ENCODE measurements at regions not wholly inside any gene's neighbourhood (a gene's known extent, or its start where the extent isn't known, plus 50 kb on each side); places are given as distances from the start of the nearest gene placed in this dataset.

GRCh38 chr2:156704617-156705016, 268.4 kb downstream of the GPD2 start:
- Histone ChIP-seq H3K18ac (ENCODE audit: low read depth in 1 of 2, low read length in 2 of 2) (no peak overlapping the region), H3K79me1 (replicated peaks; ENCODE audit: low read length, poor library complexity, severe bottlenecking) (no peaks in the 10 kb centered on the region), H3K4me2 (ENCODE audit: low read length, poor library complexity, severe bottlenecking) (no peak overlapping the region), H3K4me1 (ENCODE audit: control insufficient read depth, insufficient read depth, low read depth, low read length) (no peaks in the 10 kb centered on the region), H3K4ac (ENCODE audit: low read depth in 1 of 2, low read length in 2 of 2) (no peak overlapping the region), H2BK12ac (ENCODE audit: low read length in 2 of 2) (no peak overlapping the region), H3K36me3 (ENCODE audit: control insufficient read depth in 1 of 2, insufficient read depth in 2 of 2, low read depth in 1 of 2, low read length in 2 of 2) (no peaks in the 10 kb centered on the region), H3K23ac (ENCODE audit: low read length in 2 of 2) (no peak overlapping the region), H3K27me3 (ENCODE audit: control insufficient read depth in 1 of 2, insufficient read depth in 1 of 2, low read length in 2 of 2) (peaks cover 0 to 3% of the 10 kb centered on the region in 2 experiments), H2BK5ac (ENCODE audit: low read depth, low read length, poor library complexity, severe bottlenecking) (no peak overlapping the region), H2BK120ac (ENCODE audit: low read depth, low read length) (no peak overlapping the region), H2AK5ac (ENCODE audit: low read length, severe bottlenecking) (no peak overlapping the region), H2BK15ac (ENCODE audit: low read depth, poor library complexity, severe bottlenecking) (no peak overlapping the region), H4K8ac (ENCODE audit: low read length) (no peak overlapping the region), H3K9me3 (ENCODE audit: control insufficient read depth, low read length) (no peaks in the 10 kb centered on the region), H3K27ac (ENCODE audit: low read length, poor library complexity, severe bottlenecking) (no peak overlapping the region), H4K91ac (ENCODE audit: low read length) (no peak overlapping the region), H3K4me3 (ENCODE audit: insufficient read depth in 1 of 2, low read depth in 1 of 2, low read length in 2 of 2) (no peak overlapping the region), H2AFZ (ENCODE audit: low read depth, low read length) (no peak overlapping the region), H3K9ac (ENCODE audit: low read length) (no peak overlapping the region), H3K14ac (ENCODE audit: low read length in 2 of 2) (no peak overlapping the region)
- 85% methylated on average over 3 of the region's 3 CpGs for WGBS
- no peak for DNase-seq

GRCh38 chr2:156706576-156706975, 270.4 kb downstream of the GPD2 start:
- H2AK5ac ChIP-seq (ENCODE audit: low read length, severe bottlenecking), result no peak overlapping the region
- no peaks in the 10 kb centered on the region for H3K4me1 ChIP-seq (ENCODE audit: control insufficient read depth, insufficient read depth, low read depth, low read length)
- H3K4me2 ChIP-seq (ENCODE audit: low read length, poor library complexity, severe bottlenecking), result no peak overlapping the region
- H2BK12ac ChIP-seq (ENCODE audit: low read length in 2 of 2), result no peak overlapping the region
- no peak overlapping the region for H2BK120ac ChIP-seq (ENCODE audit: low read depth, low read length)
- H3K4me3 ChIP-seq (ENCODE audit: insufficient read depth in 1 of 2, low read depth in 1 of 2, low read length in 2 of 2), result no peak overlapping the region
- H2BK15ac ChIP-seq (ENCODE audit: low read depth, poor library complexity, severe bottlenecking), result no peak overlapping the region
- H3K14ac ChIP-seq (ENCODE audit: low read length in 2 of 2), result no peak overlapping the region
- H3K36me3 ChIP-seq (ENCODE audit: control insufficient read depth in 1 of 2, insufficient read depth in 2 of 2, low read depth in 1 of 2, low read length in 2 of 2), result no peaks in the 10 kb centered on the region
- no peak overlapping the region for H3K18ac ChIP-seq (ENCODE audit: low read depth in 1 of 2, low read length in 2 of 2)
- DNase-seq, result no peak
- no peak overlapping the region for H3K9ac ChIP-seq (ENCODE audit: low read length)
- H3K79me1 ChIP-seq (replicated peaks; ENCODE audit: low read length, poor library complexity, severe bottlenecking), result no peaks in the 10 kb centered on the region
- H3K23ac ChIP-seq (ENCODE audit: low read length in 2 of 2), result no peak overlapping the region
- no peak overlapping the region for H3K27ac ChIP-seq (ENCODE audit: low read length, poor library complexity, severe bottlenecking)
- no peaks in the 10 kb centered on the region for H3K9me3 ChIP-seq (ENCODE audit: control insufficient read depth, low read length)
- peaks cover 0 to 3% of the 10 kb centered on the region in 2 experiments for H3K27me3 ChIP-seq (ENCODE audit: control insufficient read depth in 1 of 2, insufficient read depth in 1 of 2, low read length in 2 of 2)
- no peak overlapping the region for H2AFZ ChIP-seq (ENCODE audit: low read depth, low read length)
- H4K8ac ChIP-seq (ENCODE audit: low read length), result no peak overlapping the region
- 62% methylated on average over 1 of the region's 2 CpGs for WGBS
- no peak overlapping the region for H3K4ac ChIP-seq (ENCODE audit: low read depth in 1 of 2, low read length in 2 of 2)
- no peak overlapping the region for H2BK5ac ChIP-seq (ENCODE audit: low read depth, low read length, poor library complexity, severe bottlenecking)
- H4K91ac ChIP-seq (ENCODE audit: low read length), result no peak overlapping the region

GRCh38 chr2:156708051-156708450, 271.9 kb downstream of the GPD2 start:
- no peak overlapping the region for H3K4ac ChIP-seq (ENCODE audit: low read depth in 1 of 2, low read length in 2 of 2)
- H2BK5ac ChIP-seq (ENCODE audit: low read depth, low read length, poor library complexity, severe bottlenecking), result no peak overlapping the region
- no peak overlapping the region for H3K18ac ChIP-seq (ENCODE audit: low read depth in 1 of 2, low read length in 2 of 2)
- H3K23ac ChIP-seq (ENCODE audit: low read length in 2 of 2), result no peak overlapping the region
- H3K4me1 ChIP-seq (ENCODE audit: control insufficient read depth, insufficient read depth, low read depth, low read length), result no peaks in the 10 kb centered on the region
- no peak overlapping the region for H2BK15ac ChIP-seq (ENCODE audit: low read depth, poor library complexity, severe bottlenecking)
- no peak overlapping the region for H2AFZ ChIP-seq (ENCODE audit: low read depth, low read length)
- no peaks in the 10 kb centered on the region for H3K36me3 ChIP-seq (ENCODE audit: control insufficient read depth in 1 of 2, insufficient read depth in 2 of 2, low read depth in 1 of 2, low read length in 2 of 2)
- H4K8ac ChIP-seq (ENCODE audit: low read length), result no peak overlapping the region
- no peak overlapping the region for H3K9ac ChIP-seq (ENCODE audit: low read length)
- no peak overlapping the region for H2BK12ac ChIP-seq (ENCODE audit: low read length in 2 of 2)
- H3K27me3 ChIP-seq (ENCODE audit: control insufficient read depth in 1 of 2, insufficient read depth in 1 of 2, low read length in 2 of 2), result peaks cover 0 to 3% of the 10 kb centered on the region in 2 experiments
- no peaks in the 10 kb centered on the region for H3K79me1 ChIP-seq (replicated peaks; ENCODE audit: low read length, poor library complexity, severe bottlenecking)
- H3K9me3 ChIP-seq (ENCODE audit: control insufficient read depth, low read length), result no peaks in the 10 kb centered on the region
- no peak overlapping the region for H3K4me2 ChIP-seq (ENCODE audit: low read length, poor library complexity, severe bottlenecking)
- no peak overlapping the region for H4K91ac ChIP-seq (ENCODE audit: low read length)
- no peak overlapping the region for H2BK120ac ChIP-seq (ENCODE audit: low read depth, low read length)
- no peak overlapping the region for H2AK5ac ChIP-seq (ENCODE audit: low read length, severe bottlenecking)
- no peak overlapping the region for H3K14ac ChIP-seq (ENCODE audit: low read length in 2 of 2)
- no peak overlapping the region for H3K4me3 ChIP-seq (ENCODE audit: insufficient read depth in 1 of 2, low read depth in 1 of 2, low read length in 2 of 2)
- DNase-seq, result no peak
- no CpG with 5 or more reads among the region's 2 CpGs for WGBS
- no peak overlapping the region for H3K27ac ChIP-seq (ENCODE audit: low read length, poor library complexity, severe bottlenecking)

GRCh38 chr2:156709091-156709490, 272.9 kb downstream of the GPD2 start:
- peaks cover 0 to 3% of the 10 kb centered on the region in 2 experiments for H3K27me3 ChIP-seq (ENCODE audit: control insufficient read depth in 1 of 2, insufficient read depth in 1 of 2, low read length in 2 of 2)
- H3K4me3 ChIP-seq (ENCODE audit: insufficient read depth in 1 of 2, low read depth in 1 of 2, low read length in 2 of 2), result no peak overlapping the region
- no peak for DNase-seq
- no peak overlapping the region for H3K4ac ChIP-seq (ENCODE audit: low read depth in 1 of 2, low read length in 2 of 2)
- H3K14ac ChIP-seq (ENCODE audit: low read length in 2 of 2), result no peak overlapping the region
- 77% methylated on average over 4 of the region's 4 CpGs for WGBS
- no peak overlapping the region for H2BK5ac ChIP-seq (ENCODE audit: low read depth, low read length, poor library complexity, severe bottlenecking)
- H2AFZ ChIP-seq (ENCODE audit: low read depth, low read length), result no peak overlapping the region
- no peaks in the 10 kb centered on the region for H3K4me1 ChIP-seq (ENCODE audit: control insufficient read depth, insufficient read depth, low read depth, low read length)
- no peaks in the 10 kb centered on the region for H3K36me3 ChIP-seq (ENCODE audit: control insufficient read depth in 1 of 2, insufficient read depth in 2 of 2, low read depth in 1 of 2, low read length in 2 of 2)
- H3K79me1 ChIP-seq (replicated peaks; ENCODE audit: low read length, poor library complexity, severe bottlenecking), result no peaks in the 10 kb centered on the region
- no peak overlapping the region for H3K4me2 ChIP-seq (ENCODE audit: low read length, poor library complexity, severe bottlenecking)
- H3K18ac ChIP-seq (ENCODE audit: low read depth in 1 of 2, low read length in 2 of 2), result no peak overlapping the region
- H2BK120ac ChIP-seq (ENCODE audit: low read depth, low read length), result no peak overlapping the region
- H4K8ac ChIP-seq (ENCODE audit: low read length), result no peak overlapping the region
- H3K27ac ChIP-seq (ENCODE audit: low read length, poor library complexity, severe bottlenecking), result no peak overlapping the region
- H2BK15ac ChIP-seq (ENCODE audit: low read depth, poor library complexity, severe bottlenecking), result no peak overlapping the region
- no peaks in the 10 kb centered on the region for H3K9me3 ChIP-seq (ENCODE audit: control insufficient read depth, low read length)
- H2BK12ac ChIP-seq (ENCODE audit: low read length in 2 of 2), result no peak overlapping the region
- no peak overlapping the region for H2AK5ac ChIP-seq (ENCODE audit: low read length, severe bottlenecking)
- no peak overlapping the region for H4K91ac ChIP-seq (ENCODE audit: low read length)
- no peak overlapping the region for H3K23ac ChIP-seq (ENCODE audit: low read length in 2 of 2)
- no peak overlapping the region for H3K9ac ChIP-seq (ENCODE audit: low read length)
